DOHH2 (cell line): ENCODE measurements at regions not wholly inside any gene's neighbourhood (a gene's known extent, or its start where the extent isn't known, plus 50 kb on each side); places are given as distances from the start of the nearest gene placed in this dataset.

Source experiments
- EZH2phosphoT487 ChIP-seq: fragments of 200-600 bp; sonication (generic); IDR thresholded peaks from 2 replicates; pipeline ENCODE4 v1.6.1; 2017; ENCODE audit warnings: borderline replicate concordance, mild to moderate bottlenecking, antibody characterized with exemption, low read length, moderate library complexity, mixed read lengths
- TF ChIP-seq, protein P1 (sequence below): fragments of 200-600 bp; sonication (generic); IDR thresholded peaks from one replicate; pipeline ENCODE4 v1.5.1; 2014; ENCODE audit warnings: antibody characterized with exemption, mild to moderate bottlenecking, low read depth, low read length; ENCODE audit not compliant: poor library complexity, severe bottlenecking

DNA sequence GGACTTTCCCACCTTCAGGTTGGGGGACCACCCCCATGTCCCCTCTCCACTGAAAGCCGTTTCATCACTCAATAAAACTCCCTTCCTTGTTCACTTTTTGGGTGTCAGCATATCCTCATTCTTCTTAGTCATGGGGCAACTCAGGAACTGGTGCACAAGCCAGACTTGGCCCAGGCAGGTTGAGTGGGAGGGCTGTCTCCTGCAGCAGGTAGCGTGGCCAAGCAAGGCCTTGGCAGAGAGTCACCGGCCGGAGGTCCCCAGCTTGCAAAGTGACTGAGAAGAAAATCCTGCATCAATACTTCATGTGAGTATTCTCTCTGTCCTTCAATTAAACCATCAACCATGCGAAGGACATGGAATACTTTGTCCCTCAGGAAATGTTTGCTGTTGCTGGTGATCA lies 148.9 kb downstream of the RHOU start:
- TF ChIP-seq, protein P1, sequence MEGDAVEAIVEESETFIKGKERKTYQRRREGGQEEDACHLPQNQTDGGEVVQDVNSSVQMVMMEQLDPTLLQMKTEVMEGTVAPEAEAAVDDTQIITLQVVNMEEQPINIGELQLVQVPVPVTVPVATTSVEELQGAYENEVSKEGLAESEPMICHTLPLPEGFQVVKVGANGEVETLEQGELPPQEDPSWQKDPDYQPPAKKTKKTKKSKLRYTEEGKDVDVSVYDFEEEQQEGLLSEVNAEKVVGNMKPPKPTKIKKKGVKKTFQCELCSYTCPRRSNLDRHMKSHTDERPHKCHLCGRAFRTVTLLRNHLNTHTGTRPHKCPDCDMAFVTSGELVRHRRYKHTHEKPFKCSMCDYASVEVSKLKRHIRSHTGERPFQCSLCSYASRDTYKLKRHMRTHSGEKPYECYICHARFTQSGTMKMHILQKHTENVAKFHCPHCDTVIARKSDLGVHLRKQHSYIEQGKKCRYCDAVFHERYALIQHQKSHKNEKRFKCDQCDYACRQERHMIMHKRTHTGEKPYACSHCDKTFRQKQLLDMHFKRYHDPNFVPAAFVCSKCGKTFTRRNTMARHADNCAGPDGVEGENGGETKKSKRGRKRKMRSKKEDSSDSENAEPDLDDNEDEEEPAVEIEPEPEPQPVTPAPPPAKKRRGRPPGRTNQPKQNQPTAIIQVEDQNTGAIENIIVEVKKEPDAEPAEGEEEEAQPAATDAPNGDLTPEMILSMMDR, result no peak
- TF ChIP-seq EZH2phosphoT487, result no peak
